Lung (tissue), 11 donors: ENCODE measurements at regions not wholly inside any gene's neighbourhood (a gene's known extent, or its start where the extent isn't known, plus 50 kb on each side); places are given as distances from the start of the nearest gene placed in this dataset.

Experiments
- ATAC-seq: fragments of 200-7000 bp; cut with Tn5 transposase; one replicate; pipeline ENCODE4 v1.9.1; 2020; ENCODE audit warnings: moderate number of reproducible peaks; ENCODE audit not compliant: insufficient read depth, low FRiP score
- DNase-seq, 3 donors: peaks; one replicate each; pipeline ENCODE4 v3.0.0-alpha.2; 2013 to 2017
- H3K27ac ChIP-seq, 2 donors: one replicate each; pipeline ENCODE4 v1.5.1; 2013; ENCODE audit warnings: mild to moderate bottlenecking in 2 of 2, moderate library complexity in 2 of 2, control low read depth in 1 of 2, inconsistent platforms in 1 of 2, low read depth in 1 of 2, low read length in 1 of 2
- H3K27me3 ChIP-seq, 3 donors: one replicate each; pipeline ENCODE4 v1.5.1; 2013; ENCODE audit warnings: low read length in 2 of 3; ENCODE audit not compliant: control insufficient read depth in 3 of 3, insufficient read depth in 3 of 3
- H3K36me3 ChIP-seq, 4 donors: one replicate each; pipeline ENCODE4 v1.5.1; 2013; ENCODE audit warnings: low read length in 4 of 4, mild to moderate bottlenecking in 1 of 4, moderate library complexity in 1 of 4; ENCODE audit not compliant: control insufficient read depth in 4 of 4, insufficient read depth in 4 of 4
- H3K4me1 ChIP-seq, 5 donors: one replicate each; pipeline ENCODE4 v1.5.1; 2013; ENCODE audit warnings: low read length in 5 of 5, mild to moderate bottlenecking in 2 of 5, moderate library complexity in 1 of 5; ENCODE audit not compliant: control insufficient read depth in 5 of 5, insufficient read depth in 5 of 5
- H3K4me3 ChIP-seq: one replicate; pipeline ENCODE4 v1.5.1; 2013; ENCODE audit warnings: mild to moderate bottlenecking, control low read depth, moderate library complexity
- H3K9ac ChIP-seq, 2 donors: one replicate each; pipeline ENCODE4 v1.5.1; 2013; ENCODE audit warnings: low read length in 2 of 2, control low read depth in 1 of 2; ENCODE audit not compliant: insufficient read depth in 1 of 2
- H3K9me3 ChIP-seq, 4 donors: one replicate each; pipeline ENCODE4 v1.5.1; 2013; ENCODE audit warnings: low read length in 3 of 4, mild to moderate bottlenecking in 1 of 4, moderate library complexity in 1 of 4; ENCODE audit not compliant: control insufficient read depth in 4 of 4, insufficient read depth in 3 of 4
- CTCF ChIP-seq: IDR thresholded peaks from 2 replicates; pipeline ENCODE4 v1.5.1; 2012; ENCODE audit warnings: mild to moderate bottlenecking; ENCODE audit errors: control extremely low read depth, extremely low read depth
- WGBS, 2 donors: extraction: QIAGEN DNeasy Blood & Tissue Kit; methylation state at CpG; one replicate each; pipeline ENCODE4 v1.1.7; 2013; 5-methylcytosine and 5-hydroxymethylcytosine counted together
- donor health status: control.
- donor health status: control.
- donor health status: Bipolar disorder and iron deficiency.
- donor health status: healthy.
- donor health status: DM: yes; HTN: yes; CAD: no.

GRCh38 chr9:23554686-23555085 lies 271.4 kb downstream of the ELAVL2 start:
- no peaks in the 10 kb centered on the region for H3K36me3 ChIP-seq
- H3K27me3 ChIP-seq: no peaks in the 10 kb centered on the region
- ATAC-seq (no peak), DNase-seq (no peak)
- H3K9ac ChIP-seq: no peak overlapping the region
- WGBS, 2 donors: 89 to 93% methylated on average over 1 of the region's 1 CpG
- H3K9me3 ChIP-seq: peaks cover 0 to 6% (median 0%) of the 10 kb centered on the region in 4 donors
- H3K27ac ChIP-seq: no peak overlapping the region
- no peaks in the 10 kb centered on the region for H3K4me1 ChIP-seq
- no peak overlapping the region for H3K4me3 ChIP-seq
- TF ChIP-seq CTCF: no peak

- Histone ChIP-seq H3K9me3 (peaks cover 0 to 6% (median 0%) of the 10 kb centered on the region in 4 donors), H3K4me1 (no peaks in the 10 kb centered on the region), H3K9ac (no peak overlapping the region), H3K27me3 (no peaks in the 10 kb centered on the region), H3K36me3 (no peaks in the 10 kb centered on the region), H3K4me3 (no peak overlapping the region), H3K27ac (no peak overlapping the region)
- WGBS, 2 donors: 34 to 36% methylated on average over 7 of the region's 7 CpGs
- DNase-seq (no peak), ATAC-seq (no peak)
- no peak for TF ChIP-seq CTCF
Measured at GRCh38 chr9:23555851-23556250, 270.2 kb downstream of the ELAVL2 start.

DNA sequence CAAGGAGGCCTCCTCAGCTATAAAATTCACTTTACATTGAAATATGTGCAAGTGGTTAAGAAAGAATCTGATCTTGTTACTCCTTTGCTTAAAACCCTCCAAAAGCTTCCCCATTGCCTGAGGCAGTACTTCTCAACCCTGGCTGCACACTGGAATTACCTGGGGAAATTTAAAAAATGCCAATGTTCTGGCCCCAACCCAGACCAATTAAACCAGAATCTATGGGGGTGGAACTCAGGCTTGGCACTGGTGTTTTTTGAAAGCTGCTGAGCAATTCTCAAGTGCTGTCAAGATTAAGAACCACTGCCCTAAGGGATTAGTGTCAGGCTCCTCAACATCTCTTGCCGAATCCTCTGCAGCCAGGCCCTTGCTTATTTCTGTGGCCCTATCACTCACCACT lies 269.6 kb downstream of the ELAVL2 start:
- Histone ChIP-seq H3K36me3 (no peaks in the 10 kb centered on the region), H3K4me3 (no peak overlapping the region), H3K27me3 (no peaks in the 10 kb centered on the region), H3K4me1 (no peaks in the 10 kb centered on the region), H3K27ac (no peak overlapping the region), H3K9ac (no peak overlapping the region), H3K9me3 (peaks cover 0 to 4% (median 0%) of the 10 kb centered on the region in 4 donors)
- DNase-seq (no peak), ATAC-seq (no peak)
- WGBS, 2 donors: 62 to 80% methylated on average over 1 of the region's 1 CpG
- no peak for TF ChIP-seq CTCF

DNA sequence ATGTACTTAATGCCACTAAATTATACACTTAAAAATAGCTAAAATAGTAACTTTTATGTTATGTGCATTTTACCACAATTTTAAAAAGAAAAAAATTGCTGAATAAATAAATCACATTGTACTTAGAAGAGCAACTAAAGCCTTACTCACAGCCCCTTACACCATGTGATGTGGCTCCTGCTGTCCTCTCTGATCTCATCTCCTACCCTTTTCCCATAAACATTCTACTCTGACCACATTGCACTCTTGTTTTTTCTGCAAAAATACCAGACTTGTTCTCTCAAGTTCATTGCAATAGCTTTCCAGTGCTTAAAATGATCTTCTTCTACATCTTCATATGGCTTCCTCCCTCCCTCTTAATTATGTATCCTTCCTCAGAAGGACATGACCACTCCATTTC lies 268.4 kb downstream of the ELAVL2 start:
- H3K36me3 ChIP-seq: no peaks in the 10 kb centered on the region
- H3K4me1 ChIP-seq: no peaks in the 10 kb centered on the region
- H3K27ac ChIP-seq: no peak overlapping the region
- ATAC-seq (no peak), DNase-seq (no peak)
- TF ChIP-seq CTCF: no peak
- H3K27me3 ChIP-seq: no peaks in the 10 kb centered on the region
- peaks cover 0 to 4% (median 0%) of the 10 kb centered on the region in 4 donors for H3K9me3 ChIP-seq
- no peak overlapping the region for H3K4me3 ChIP-seq
- no peak overlapping the region for H3K9ac ChIP-seq
